Pancreas (tissue), 10 donors: ENCODE measurements at regions not wholly inside any gene's neighbourhood (a gene's known extent, or its start where the extent isn't known, plus 50 kb on each side); places are given as distances from the start of the nearest gene placed in this dataset.

ENCODE experiments used
- ATAC-seq, 4 donors: fragments of 200-7000 bp; cut with Tn5 transposase; one replicate each; pipeline versions ENCODE4 v1.8.0 to v1.9.1; 2020; ENCODE audit warnings: mild to moderate bottlenecking in 4 of 4, moderate library complexity in 4 of 4
- DNase-seq, 6 donors: peaks; one replicate each; pipeline ENCODE4 v3.0.0-alpha.2; 2020
- FAIRE-seq: peaks from 2 replicates; lab custom pipeline; 2012; peaks lifted over from hg19 to GRCh38; lab: Jason Lieb, UNC
- H3K27ac ChIP-seq, 4 donors: fragments of 200-600 bp; sonication (generic); 1 replicate in 3 of 4; 2 replicates in 1 of 4; pipeline versions ENCODE4 v1.5.0 to v1.8.0; 2020
- H3K27me3 ChIP-seq, 4 donors: fragments of 200-600 bp; one replicate each; pipeline ENCODE4 v1.8.0; 2021
- H3K36me3 ChIP-seq, 3 donors: fragments of 200-600 bp; sonication (generic) in 1 of 3; one replicate each; pipeline versions ENCODE4 v1.5.0 to v1.8.0; 2020 to 2021
- H3K4me1 ChIP-seq, 3 donors: fragments of 200-600 bp; one replicate each; pipeline ENCODE4 v1.8.0; 2021
- H3K4me3 ChIP-seq, 4 donors: fragments of 200-600 bp; sonication (generic) in 2 of 4; one replicate each; pipeline versions ENCODE4 v1.5.0 to v1.8.0; 2020 to 2021
- H3K9me3 ChIP-seq, 4 donors: fragments of 200-600 bp; one replicate each; pipeline ENCODE4 v1.8.0; 2021
- WGBS, 2 donors: extraction: QIAGEN DNeasy Blood & Tissue Kit; methylation state at CpG; one replicate each; pipeline ENCODE4 v1.1.7; 2013; 5-methylcytosine and 5-hydroxymethylcytosine counted together
- intact Hi-C, 3 donors: fragments of 100-400 bp; cut with DNase I; formaldehyde crosslinking; loops; one replicate each; pipeline versions ENCODE4 v1.11.1 to v1.14.2; 2022
- TF ChIP-seq, protein P1 (sequence below), 4 donors: fragments of 200-600 bp; sonication (generic) in 3 of 4; IDR thresholded peaks; one replicate each; pipeline versions ENCODE4 v1.5.0 to v1.8.0; 2021; ENCODE audit warnings: antibody characterized with exemption in 4 of 4
- donor health status: healthy with polysubstance abuse.
- donor health status: DM: no; HTN: no; CAD: no; lungs with moderate emphysema.
- donor health status: DM: no; HTN: no; CAD: no.
- donor health status: control.
- donor health status: control.
- donor health status: Bipolar disorder and iron deficiency.
- donor health status: DM: yes; HTN: yes; CAD: no.
- donor health status: DM: no; HTN: no; CAD: no.
- donor health status: DM: no; HTN: no; CAD: no.
- donor health status: DM: yes; HTN: yes; CAD: no.

DNA sequence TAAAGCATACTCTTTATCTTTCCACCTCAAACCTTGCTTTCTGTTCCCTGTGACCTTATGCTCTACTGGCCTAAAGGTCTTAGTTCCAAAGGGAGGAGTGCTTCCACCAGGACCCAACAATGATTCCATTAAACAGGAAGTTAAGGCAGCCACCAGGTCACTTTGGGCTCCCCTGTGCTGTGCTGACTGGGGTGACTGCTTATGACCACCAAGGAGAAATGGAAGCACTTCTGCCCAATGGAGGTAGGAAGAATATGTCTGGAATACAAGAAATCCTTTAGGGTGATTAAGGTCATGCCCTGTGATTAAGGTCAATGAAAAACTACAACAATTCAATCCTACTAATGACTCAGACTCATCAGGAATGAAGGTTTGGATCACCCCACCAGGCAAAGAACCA lies 233.8 kb upstream of the CDH11 start:
- TF ChIP-seq, protein P1, sequence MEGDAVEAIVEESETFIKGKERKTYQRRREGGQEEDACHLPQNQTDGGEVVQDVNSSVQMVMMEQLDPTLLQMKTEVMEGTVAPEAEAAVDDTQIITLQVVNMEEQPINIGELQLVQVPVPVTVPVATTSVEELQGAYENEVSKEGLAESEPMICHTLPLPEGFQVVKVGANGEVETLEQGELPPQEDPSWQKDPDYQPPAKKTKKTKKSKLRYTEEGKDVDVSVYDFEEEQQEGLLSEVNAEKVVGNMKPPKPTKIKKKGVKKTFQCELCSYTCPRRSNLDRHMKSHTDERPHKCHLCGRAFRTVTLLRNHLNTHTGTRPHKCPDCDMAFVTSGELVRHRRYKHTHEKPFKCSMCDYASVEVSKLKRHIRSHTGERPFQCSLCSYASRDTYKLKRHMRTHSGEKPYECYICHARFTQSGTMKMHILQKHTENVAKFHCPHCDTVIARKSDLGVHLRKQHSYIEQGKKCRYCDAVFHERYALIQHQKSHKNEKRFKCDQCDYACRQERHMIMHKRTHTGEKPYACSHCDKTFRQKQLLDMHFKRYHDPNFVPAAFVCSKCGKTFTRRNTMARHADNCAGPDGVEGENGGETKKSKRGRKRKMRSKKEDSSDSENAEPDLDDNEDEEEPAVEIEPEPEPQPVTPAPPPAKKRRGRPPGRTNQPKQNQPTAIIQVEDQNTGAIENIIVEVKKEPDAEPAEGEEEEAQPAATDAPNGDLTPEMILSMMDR (IDR thresholded peaks at IDR 0.05): no peak
- Histone ChIP-seq H3K27ac (no peak overlapping the region), H3K4me1 (no peaks in the 10 kb centered on the region), H3K36me3 (no peaks in the 10 kb centered on the region), H3K27me3 (no peaks in the 10 kb centered on the region), H3K9me3 (no peaks in the 10 kb centered on the region), H3K4me3 (no peak overlapping the region)
- no peak for ATAC-seq
- no peak for DNase-seq
- FAIRE-seq: no peak
- intact Hi-C loops: no loop called here

DNA sequence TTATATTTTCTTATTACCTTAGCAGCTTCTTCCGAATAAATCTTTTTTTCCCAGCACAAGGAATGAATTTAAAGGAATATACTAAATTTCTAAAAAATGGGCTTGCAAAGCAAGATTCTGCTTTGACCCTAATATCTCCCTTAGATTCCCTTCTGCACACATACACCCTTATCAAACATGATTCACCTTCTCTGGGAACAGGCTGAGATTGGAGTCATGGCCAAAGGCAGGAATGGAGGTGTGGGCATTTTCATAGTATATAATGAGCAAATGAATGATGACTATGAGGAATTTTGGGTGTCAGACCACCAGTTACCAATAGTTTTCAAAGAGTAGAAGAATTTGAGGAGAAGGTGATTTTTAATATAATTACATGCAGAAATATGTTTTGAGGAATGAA lies 231.3 kb upstream of the CDH11 start:
- no peaks in the 10 kb centered on the region for H3K27me3 ChIP-seq
- intact Hi-C loops: no loop called here
- no peaks in the 10 kb centered on the region for H3K4me1 ChIP-seq
- ATAC-seq (no peak), FAIRE-seq (no peak), DNase-seq (no peak)
- H3K4me3 ChIP-seq: no peak overlapping the region
- 55 to 74% methylated on average over 1 of the region's 1 CpG for WGBS, 2 donors
- H3K36me3 ChIP-seq: no peaks in the 10 kb centered on the region
- no peak overlapping the region for H3K27ac ChIP-seq
- TF ChIP-seq, protein P1 (IDR thresholded peaks at IDR 0.05): no peak
- H3K9me3 ChIP-seq: no peaks in the 10 kb centered on the region

DNA sequence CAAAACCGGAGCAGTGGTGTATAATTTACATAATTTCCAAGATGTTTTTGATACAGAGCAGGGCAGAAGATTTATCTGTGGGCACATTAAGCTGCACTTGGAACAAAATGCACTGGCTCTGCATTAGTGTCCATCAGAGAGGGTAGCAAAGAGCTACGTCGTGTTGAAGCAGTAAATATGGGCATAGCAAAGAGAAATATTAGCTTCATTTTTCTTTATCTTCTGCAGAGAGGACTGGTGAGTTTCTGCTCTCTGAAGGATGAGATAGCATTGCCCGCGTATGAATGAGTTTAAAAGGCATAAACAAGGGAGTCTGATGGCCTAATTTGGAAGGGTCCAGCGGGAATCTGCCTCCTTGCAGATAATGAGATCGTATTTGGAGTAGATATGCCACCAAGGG lies 227.8 kb upstream of the CDH11 start:
- TF ChIP-seq, protein P1 (IDR thresholded peaks at IDR 0.05): no peak
- Histone ChIP-seq H3K36me3 (no peaks in the 10 kb centered on the region), H3K4me3 (no peak overlapping the region), H3K27me3 (no peaks in the 10 kb centered on the region), H3K27ac (no peak overlapping the region), H3K4me1 (no peaks in the 10 kb centered on the region), H3K9me3 (no peaks in the 10 kb centered on the region)
- ATAC-seq: no peak
- 46 to 65% methylated on average over 7 of the region's 7 CpGs for WGBS, 2 donors
- DNase-seq: no peak
- FAIRE-seq: no peak
- intact Hi-C loops: no loop called here

DNA sequence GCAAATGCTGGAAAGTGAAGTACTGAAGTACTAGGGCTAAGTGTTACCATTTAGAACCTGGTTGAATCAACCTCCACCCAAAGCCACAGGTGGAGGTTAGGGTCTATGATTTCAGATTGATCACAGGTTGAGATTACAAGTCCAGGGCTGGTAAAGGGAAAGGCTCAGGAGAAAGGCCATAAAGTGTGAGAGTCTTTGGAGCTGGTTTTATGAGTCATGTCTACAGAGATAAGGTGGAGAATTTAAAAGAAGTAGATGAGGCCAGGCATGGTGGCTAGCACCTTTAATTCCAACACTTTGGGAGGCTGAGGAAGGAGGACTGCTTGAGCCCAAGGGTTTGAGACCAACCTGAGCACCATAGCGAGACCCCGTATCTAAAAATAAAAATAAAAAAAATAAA lies 221.7 kb upstream of the CDH11 start:
- Histone ChIP-seq H3K4me3 (no peak overlapping the region), H3K27me3 (no peaks in the 10 kb centered on the region), H3K9me3 (no peaks in the 10 kb centered on the region), H3K4me1 (no peaks in the 10 kb centered on the region), H3K36me3 (no peaks in the 10 kb centered on the region), H3K27ac (no peak overlapping the region)
- WGBS, 2 donors: 82 to 83% methylated on average over 2 of the region's 2 CpGs
- ATAC-seq (no peak), FAIRE-seq (no peak), DNase-seq (no peak)
- intact Hi-C loops: no loop called here
- TF ChIP-seq, protein P1 (IDR thresholded peaks at IDR 0.05): no peak

DNA sequence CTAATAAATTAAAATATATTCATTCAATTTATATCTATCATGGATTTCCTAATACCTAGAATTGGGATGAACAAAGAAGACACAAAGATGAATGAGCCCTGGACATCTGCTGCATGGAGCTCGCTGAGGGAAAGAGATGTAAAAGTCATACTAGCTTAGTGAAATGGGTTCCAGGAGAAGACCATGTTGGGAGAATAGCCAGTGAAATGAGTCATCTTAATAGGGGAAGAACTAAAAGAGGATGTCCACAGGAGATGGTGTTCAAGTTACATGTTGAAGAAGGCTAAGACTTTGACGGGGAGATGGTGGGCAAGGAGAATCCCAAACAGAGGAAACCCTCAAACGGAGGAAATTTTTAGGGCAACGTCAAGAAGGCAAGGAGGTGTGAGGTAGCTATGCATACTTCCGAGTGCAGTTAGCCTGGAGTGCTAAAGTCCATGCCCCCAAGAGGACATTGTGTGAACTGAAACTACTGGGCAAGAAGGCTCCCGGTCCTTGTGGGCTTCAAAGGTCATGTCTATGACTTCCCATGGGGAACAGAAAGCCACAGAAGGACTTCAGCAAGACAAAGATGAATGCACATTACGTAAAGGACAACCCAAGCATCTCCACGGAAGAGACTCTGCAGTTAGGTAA lies 220.5 kb upstream of the CDH11 start:
- WGBS, 2 donors: 47 to 62% methylated on average over 8 of the region's 8 CpGs
- H3K36me3 ChIP-seq: no peaks in the 10 kb centered on the region
- H3K4me3 ChIP-seq: no peak overlapping the region
- H3K27me3 ChIP-seq: no peaks in the 10 kb centered on the region
- TF ChIP-seq, protein P1 (IDR thresholded peaks at IDR 0.05): no peak
- no peaks in the 10 kb centered on the region for H3K4me1 ChIP-seq
- no peak overlapping the region for H3K27ac ChIP-seq
- intact Hi-C loops: no loop called here
- FAIRE-seq (no peak), DNase-seq (no peak), ATAC-seq (no peak)
- no peaks in the 10 kb centered on the region for H3K9me3 ChIP-seq
